IMR-90 (cell line): ENCODE measurements at regions not wholly inside any gene's neighbourhood (a gene's known extent, or its start where the extent isn't known, plus 50 kb on each side); places are given as distances from the start of the nearest gene placed in this dataset.

Source experiments
- ATAC-seq: fragments of 200-7000 bp; cut with Tn5 transposase; 2 replicates; pipeline ENCODE4 v1.9.1; 2020; ENCODE audit warnings: low read depth, mild to moderate bottlenecking, moderate library complexity
- BruUV-seq: library from RNA; stranded (reverse); fragments of 400-500 nt; replicated peaks from 2 replicates; lab custom pipeline; 2021; lab: Mats Ljungman, UMichigan
- CTCF ChIA-PET: fragments of 300-600 bp; formaldehyde crosslinking; extraction: SDS; loops from one replicate; lab custom pipeline; 2021; ENCODE audit warnings: antibody characterized with exemption; lab: Yijun Ruan, JAX
- POLR2A ChIA-PET: fragments of 300-600 bp; sonication (Branson Sonifier 250); formaldehyde crosslinking; loops from one replicate; lab custom pipeline; 2022; ENCODE audit warnings: antibody characterized with exemption; ENCODE audit not compliant: unreplicated experiment; lab: Charles Lee
- DNase-seq: peaks from one replicate; pipeline ENCODE4 v3.0.0; 2013
- H2AFZ ChIP-seq: replicated peaks from 2 replicates; pipeline ENCODE3; 2013; ENCODE audit warnings: low read length, mild to moderate bottlenecking; ENCODE audit not compliant: poor library complexity
- H2AK5ac ChIP-seq: 2 replicates; pipeline ENCODE4 v1.6.1; 2013; ENCODE audit warnings: low read depth, low read length, inconsistent platforms
- H2AK9ac ChIP-seq: replicated peaks from 2 replicates; pipeline ENCODE3; 2013; ENCODE audit warnings: mild to moderate bottlenecking, low read depth, low read length, moderate library complexity; ENCODE audit not compliant: poor library complexity
- H2BK120ac ChIP-seq: 2 replicates; pipeline ENCODE4 v1.6.1; 2013; ENCODE audit warnings: low read depth, low read length, inconsistent platforms
- H2BK15ac ChIP-seq: 3 replicates; pipeline ENCODE4 v1.6.1; 2013; ENCODE audit warnings: low read depth, low read length, inconsistent platforms
- H2BK20ac ChIP-seq: 2 replicates; pipeline ENCODE4 v1.6.1; 2013; ENCODE audit warnings: low read depth, mild to moderate bottlenecking, inconsistent platforms, low read length, moderate library complexity
- H2BK5ac ChIP-seq: 2 replicates; pipeline ENCODE4 v1.6.1; 2013; ENCODE audit warnings: mild to moderate bottlenecking, low read depth, low read length, inconsistent platforms; ENCODE audit not compliant: poor library complexity, severe bottlenecking
- H3K14ac ChIP-seq: replicated peaks from 2 replicates; pipeline ENCODE4 v1.6.1; 2013; ENCODE audit warnings: low read depth, low read length, inconsistent platforms
- H3K18ac ChIP-seq: 2 replicates; pipeline ENCODE4 v1.6.1; 2013; ENCODE audit warnings: low read depth, low read length, control low read depth
- H3K23ac ChIP-seq: 2 replicates; pipeline ENCODE4 v1.6.1; 2013; ENCODE audit warnings: low read depth, low read length, inconsistent platforms
- H3K27ac ChIP-seq: 2 replicates; pipeline ENCODE4 v1.5.1; 2013; ENCODE audit warnings: mild to moderate bottlenecking, control low read depth, low read length; ENCODE audit not compliant: insufficient read depth
- H3K27me3 ChIP-seq: 2 replicates; pipeline ENCODE4 v1.6.1; 2013; ENCODE audit warnings: low read length; ENCODE audit not compliant: control insufficient read depth, insufficient read depth
- H3K36me3 ChIP-seq: 2 replicates; pipeline ENCODE4 v1.6.1; 2013; ENCODE audit warnings: low read length, mixed read lengths; ENCODE audit not compliant: control insufficient read depth, insufficient read depth
- H3K4ac ChIP-seq: 2 replicates; pipeline ENCODE4 v1.6.1; 2013; ENCODE audit warnings: low read depth, low read length, inconsistent platforms
- H3K4me1 ChIP-seq: 2 replicates; pipeline ENCODE4 v1.6.1; 2013; ENCODE audit warnings: low read length, mixed read lengths; ENCODE audit not compliant: control insufficient read depth, insufficient read depth
- H3K4me2 ChIP-seq: 2 replicates; pipeline ENCODE4 v1.6.1; 2013; ENCODE audit warnings: low read depth, mild to moderate bottlenecking, control low read depth, low read length, moderate library complexity
- H3K4me3 ChIP-seq: 2 replicates; pipeline ENCODE4 v1.5.1; 2013; ENCODE audit warnings: low read depth, mild to moderate bottlenecking, control low read depth, low read length, moderate library complexity; ENCODE audit not compliant: insufficient read depth
- H3K56ac ChIP-seq: 2 replicates; pipeline ENCODE4 v1.6.1; 2013; ENCODE audit warnings: low read length, inconsistent platforms; ENCODE audit not compliant: insufficient read depth; ENCODE audit errors: extremely low read depth
- H3K79me1 ChIP-seq, 2 experiments: 2 replicates each; pipeline ENCODE4 v1.6.1; 2013; ENCODE audit warnings: low read length in 2 of 2, inconsistent platforms in 1 of 2, low read depth in 1 of 2
- H3K9ac ChIP-seq: 2 replicates; pipeline ENCODE4 v1.6.1; 2013; ENCODE audit warnings: low read depth, low read length, control low read depth
- H3K9me1 ChIP-seq: 2 replicates; pipeline ENCODE4 v1.6.1; 2013; ENCODE audit warnings: low read length, inconsistent platforms; ENCODE audit not compliant: insufficient read depth
- H3K9me3 ChIP-seq: 2 replicates; pipeline ENCODE4 v1.6.1; 2013; ENCODE audit warnings: low read length; ENCODE audit not compliant: control insufficient read depth, insufficient read depth
- H4K20me1 ChIP-seq: 2 replicates; pipeline ENCODE4 v1.6.1; 2013; ENCODE audit warnings: low read length, inconsistent platforms; ENCODE audit not compliant: insufficient read depth
- H4K5ac ChIP-seq: 2 replicates; pipeline ENCODE4 v1.6.1; 2013; ENCODE audit warnings: mild to moderate bottlenecking, low read depth, low read length, control low read depth
- H4K8ac ChIP-seq, 2 experiments: 2 replicates each; pipeline ENCODE4 v1.6.1; 2013; ENCODE audit warnings: low read depth in 2 of 2, low read length in 2 of 2, control low read depth in 1 of 2, inconsistent platforms in 1 of 2
- H4K91ac ChIP-seq: 2 replicates; pipeline ENCODE4 v1.6.1; 2013; ENCODE audit warnings: low read depth, low read length, inconsistent platforms; ENCODE audit not compliant: insufficient read depth
- CHD1 ChIP-seq: IDR thresholded peaks from 2 replicates; pipeline ENCODE4 v1.6.1; 2012; ENCODE audit warnings: low read depth, low read length, improper control_type of control experiment
- MAFK ChIP-seq: IDR thresholded peaks from 2 replicates; pipeline ENCODE4 v1.6.1; 2012; ENCODE audit warnings: low read depth, low read length, improper control_type of control experiment
- MXI1 ChIP-seq: IDR thresholded peaks from 2 replicates; pipeline ENCODE4 v1.6.1; 2012; ENCODE audit warnings: low read depth, mild to moderate bottlenecking, low read length, moderate library complexity, borderline replicate concordance
- NFE2L2 ChIP-seq: fragments of 150-350 bp; IDR thresholded peaks from 2 replicates; pipeline ENCODE4 v1.6.1; 2016; ENCODE audit warnings: low read depth, mild to moderate bottlenecking, low read length
- POLR2A ChIP-seq: IDR thresholded peaks from 2 replicates; pipeline ENCODE4 v1.6.1; 2012; ENCODE audit warnings: mild to moderate bottlenecking, low read depth, low read length
- WGBS, 2 experiments: methylation state at CpG; one replicate each; pipeline versions ENCODE4 v1.1.5 to v1.1.7; 2013; ENCODE audit warnings: missing lambda C conversion rate in 2 of 2; ENCODE audit not compliant: insufficient read length in 1 of 2; ENCODE audit errors: extremely low coverage in 2 of 2; 5-methylcytosine and 5-hydroxymethylcytosine counted together
- dilution Hi-C: fragments of 300-500 bp; cut with HindIII; formaldehyde crosslinking; loops from one replicate; pipeline ENCODE4 v1.14.3; 2018; ENCODE audit warnings: low sequenced_read_pairs; ENCODE audit not compliant: unreplicated experiment
- in situ Hi-C: fragments of 300-500 bp; cut with MboI; formaldehyde crosslinking; loops from 3 replicates; pipeline ENCODE4 v1.14.3; 2019; ENCODE audit warnings: low sequenced_read_pairs, inconsistent platforms, mixed read lengths
- intact Hi-C: fragments of 100-400 bp; cut with micrococcal nuclease; formaldehyde crosslinking; loops from 2 replicates; pipeline ENCODE4 v1.10.0; 2022
- TF ChIP-seq, protein P1 (sequence below): fragments of 150-350 bp; IDR thresholded peaks from 2 replicates; pipeline ENCODE4 v1.6.1; 2017; ENCODE audit warnings: mild to moderate bottlenecking, antibody characterized with exemption, low read length, low read depth

GRCh38 chr3:102206511-102207031 is 228.2 kb upstream of the ZPLD1 start:
- no peak overlapping the region for H3K56ac ChIP-seq
- H3K9me1 ChIP-seq = peaks cover 7% of the 10 kb centered on the region
- no peak overlapping the region for H3K27ac ChIP-seq
- H4K20me1 ChIP-seq = no peaks in the 10 kb centered on the region
- peak overlapping the region; percentile 2 for H3K4me2 ChIP-seq
- H2AK9ac ChIP-seq = no peak overlapping the region
- H4K5ac ChIP-seq = peak overlapping the region; percentile 17; the same call in 1 of the 2 replicates
- in situ Hi-C loops (no loop called here), intact Hi-C loops (no loop called here), dilution Hi-C loops (no loop called here)
- H3K14ac ChIP-seq = peak overlapping the region; percentile 20
- DNase-seq = peak; percentile 79
- H3K4ac ChIP-seq = peak overlapping the region; percentile 59; the same call in 1 of the 2 replicates
- 0% methylated on average over 1 of the region's 4 CpGs; no CpG with 5 or more reads in 1 of the 2 experiments for WGBS, 2 experiments
- peak overlapping the region; percentile 24 for H2AFZ ChIP-seq
- H4K8ac ChIP-seq = peak overlapping the region in 1 of 2 experiments; percentile 55; a peak in 1 of 4 replicates
- peak overlapping the region; percentile 47; the same call in 1 of the 2 replicates for H3K18ac ChIP-seq
- H3K9ac ChIP-seq = no peak overlapping the region
- peak overlapping the region; percentile 5; the same call in 1 of the 3 replicates for H2BK15ac ChIP-seq
- no peaks in the 10 kb centered on the region for H3K9me3 ChIP-seq
- no peak overlapping the region; the same call in 1 of the 2 replicates for H3K23ac ChIP-seq
- TF ChIP-seq, protein P1, sequence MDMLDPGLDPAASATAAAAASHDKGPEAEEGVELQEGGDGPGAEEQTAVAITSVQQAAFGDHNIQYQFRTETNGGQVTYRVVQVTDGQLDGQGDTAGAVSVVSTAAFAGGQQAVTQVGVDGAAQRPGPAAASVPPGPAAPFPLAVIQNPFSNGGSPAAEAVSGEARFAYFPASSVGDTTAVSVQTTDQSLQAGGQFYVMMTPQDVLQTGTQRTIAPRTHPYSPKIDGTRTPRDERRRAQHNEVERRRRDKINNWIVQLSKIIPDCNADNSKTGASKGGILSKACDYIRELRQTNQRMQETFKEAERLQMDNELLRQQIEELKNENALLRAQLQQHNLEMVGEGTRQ = peak; percentile 77
- TF ChIP-seq MAFK (no peak), NFE2L2 (no peak), MXI1 (no peak), POLR2A (no peak), CHD1 (no peak)
- no peak overlapping the region for H4K91ac ChIP-seq
- H3K27me3 ChIP-seq = no peaks in the 10 kb centered on the region
- peaks cover 13% of the 10 kb centered on the region for H3K4me1 ChIP-seq
- H2BK120ac ChIP-seq = peak overlapping the region; percentile 38; the same call in 1 of the 2 replicates
- ATAC-seq = peak; percentile 80
- peak overlapping the region; percentile 58; the same call in 1 of the 2 replicates for H2BK20ac ChIP-seq
- H3K79me1 ChIP-seq = no peaks in the 10 kb centered on the region
- H3K36me3 ChIP-seq = no peaks in the 10 kb centered on the region
- ChIA-PET CTCF (no interaction called here), POLR2A (no interaction called here)
- H3K4me3 ChIP-seq = no peak overlapping the region
- no TSS peak for BruUV-seq
- peak overlapping the region; percentile 51 for H2BK5ac ChIP-seq
- no peak overlapping the region for H2AK5ac ChIP-seq
